ENCODE measurements at regions not wholly inside any gene's neighbourhood (a gene's known extent, or its start where the extent isn't known, plus 50 kb on each side); places are given as distances from the start of the nearest gene placed in this dataset.

GRCh38 chr9:16257604-16258003 is 612.9 kb downstream of the BNC2 start:
- TF ChIP-seq CTCF (IDR thresholded peaks at IDR 0.05; ENCODE audit: unreplicated experiment), result peak; percentile 53
- H3K36me3 Mint-ChIP-seq (ENCODE audit: insufficient read depth), result peaks cover 2% of the 10 kb centered on the region
- DNase-seq (ENCODE audit: low spot score, unreplicated experiment), result no peak
- no peak overlapping the region for H3K4me3 Mint-ChIP-seq (ENCODE audit: low read depth)
- H3K9me3 Mint-ChIP-seq (ENCODE audit: low read depth), result no peaks in the 10 kb centered on the region
- H3K27me3 Mint-ChIP-seq, result peaks cover 14% of the 10 kb centered on the region
- H3K27ac Mint-ChIP-seq, result no peak overlapping the region
- peaks cover 24% of the 10 kb centered on the region for H3K4me1 Mint-ChIP-seq (ENCODE audit: low read depth)

- no peak for DNase-seq (ENCODE audit: low spot score, unreplicated experiment)
- peaks cover 2% of the 10 kb centered on the region for H3K36me3 Mint-ChIP-seq (ENCODE audit: insufficient read depth)
- no peaks in the 10 kb centered on the region for H3K9me3 Mint-ChIP-seq (ENCODE audit: low read depth)
- H3K27me3 Mint-ChIP-seq, result peaks cover 18% of the 10 kb centered on the region
- H3K4me3 Mint-ChIP-seq (ENCODE audit: low read depth), result no peak overlapping the region
- H3K4me1 Mint-ChIP-seq (ENCODE audit: low read depth), result peaks cover 30% of the 10 kb centered on the region
- no peak overlapping the region for H3K27ac Mint-ChIP-seq
- TF ChIP-seq CTCF (IDR thresholded peaks at IDR 0.05; ENCODE audit: unreplicated experiment), result no peak
These were observed 612.3 kb downstream of the BNC2 start for GRCh38 chr9:16258191-16258590.

GRCh38 chr9:16258708-16259107 is 611.8 kb downstream of the BNC2 start:
- Mint-ChIP-seq H3K36me3 (ENCODE audit: insufficient read depth) (peaks cover 2% of the 10 kb centered on the region), H3K4me3 (ENCODE audit: low read depth) (no peak overlapping the region), H3K27ac (no peak overlapping the region), H3K9me3 (ENCODE audit: low read depth) (no peaks in the 10 kb centered on the region), H3K4me1 (ENCODE audit: low read depth) (peaks cover 31% of the 10 kb centered on the region), H3K27me3 (peaks cover 23% of the 10 kb centered on the region)
- TF ChIP-seq CTCF (IDR thresholded peaks at IDR 0.05; ENCODE audit: unreplicated experiment), result no peak
- DNase-seq (ENCODE audit: low spot score, unreplicated experiment), result no peak

GRCh38 chr9:16262477-16263261 is 607.8 kb downstream of the BNC2 start:
- DNase-seq (ENCODE audit: low spot score, unreplicated experiment), result no peak
- Mint-ChIP-seq H3K4me1 (ENCODE audit: low read depth) (peaks cover 28% of the 10 kb centered on the region), H3K36me3 (ENCODE audit: insufficient read depth) (no peaks in the 10 kb centered on the region), H3K27me3 (peaks cover 33% of the 10 kb centered on the region), H3K27ac (no peak overlapping the region), H3K9me3 (ENCODE audit: low read depth) (no peaks in the 10 kb centered on the region), H3K4me3 (ENCODE audit: low read depth) (no peak overlapping the region)
- no peak for TF ChIP-seq CTCF (IDR thresholded peaks at IDR 0.05; ENCODE audit: unreplicated experiment)

- Mint-ChIP-seq H3K9me3 (ENCODE audit: low read depth) (no peaks in the 10 kb centered on the region), H3K27ac (no peak overlapping the region), H3K27me3 (peaks cover 36% of the 10 kb centered on the region), H3K36me3 (ENCODE audit: insufficient read depth) (no peaks in the 10 kb centered on the region), H3K4me3 (ENCODE audit: low read depth) (no peak overlapping the region), H3K4me1 (ENCODE audit: low read depth) (peaks cover 32% of the 10 kb centered on the region)
- no peak for DNase-seq (ENCODE audit: low spot score, unreplicated experiment)
- no peak for TF ChIP-seq CTCF (IDR thresholded peaks at IDR 0.05; ENCODE audit: unreplicated experiment)
These were observed 604.8 kb downstream of the BNC2 start for GRCh38 chr9:16265688-16266087.
